ENCODE measurements at regions not wholly inside any gene's neighbourhood (a gene's known extent, or its start where the extent isn't known, plus 50 kb on each side); places are given as distances from the start of the nearest gene placed in this dataset.

- Histone ChIP-seq H3K27me3 (no peaks in the 10 kb centered on the region), H3K9me3 (no peaks in the 10 kb centered on the region), H3K4me3 (no peak overlapping the region), H3K27ac (no peak overlapping the region), H3K4me1 (no peaks in the 10 kb centered on the region), H3K36me3 (no peaks in the 10 kb centered on the region)
- DNase-seq, result no peak
- 48% methylated on average over 6 of the region's 6 CpGs for WGBS (ENCODE audit: insufficient coverage, low coverage, low lambda C conversion rate, missing lambda C conversion rate)
- ATAC-seq, result no peak
- intact Hi-C loops (cut with DNase I), result no loop called here
- no peak for TF ChIP-seq POLR2A (IDR thresholded peaks at IDR 0.05)
- no peak for TF ChIP-seq CTCF (IDR thresholded peaks at IDR 0.05)
These were observed 798.8 kb downstream of the OTOL1 start for GRCh38 chr3:162295323-162295983.

- H3K9me3 ChIP-seq, result no peaks in the 10 kb centered on the region
- 51% methylated on average over 4 of the region's 5 CpGs for WGBS (ENCODE audit: insufficient coverage, low coverage, low lambda C conversion rate, missing lambda C conversion rate)
- no peak for DNase-seq
- no peak overlapping the region for H3K4me3 ChIP-seq
- no peak for ATAC-seq
- no peaks in the 10 kb centered on the region for H3K36me3 ChIP-seq
- TF ChIP-seq POLR2A (IDR thresholded peaks at IDR 0.05) (no peak), CTCF (IDR thresholded peaks at IDR 0.05) (no peak)
- intact Hi-C loops (cut with DNase I), result no loop called here
- H3K27ac ChIP-seq, result no peak overlapping the region
- H3K4me1 ChIP-seq, result no peaks in the 10 kb centered on the region
- H3K27me3 ChIP-seq, result no peaks in the 10 kb centered on the region
These were observed 806.5 kb downstream of the OTOL1 start for GRCh38 chr3:162302983-162303624.

- no peaks in the 10 kb centered on the region for H3K27me3 ChIP-seq
- H3K9me3 ChIP-seq, result no peaks in the 10 kb centered on the region
- H3K27ac ChIP-seq, result no peak overlapping the region
- ATAC-seq, result no peak
- no peak overlapping the region for H3K4me3 ChIP-seq
- intact Hi-C loops (cut with DNase I), result no loop called here
- TF ChIP-seq POLR2A (IDR thresholded peaks at IDR 0.05) (no peak), CTCF (IDR thresholded peaks at IDR 0.05) (no peak)
- H3K4me1 ChIP-seq, result no peaks in the 10 kb centered on the region
- 86% methylated on average over 1 of the region's 2 CpGs for WGBS (ENCODE audit: insufficient coverage, low coverage, low lambda C conversion rate, missing lambda C conversion rate)
- H3K36me3 ChIP-seq, result no peaks in the 10 kb centered on the region
- no peak for DNase-seq
These were observed 820.4 kb downstream of the OTOL1 start for GRCh38 chr3:162317046-162317445.

GRCh38 chr3:162328649-162329048 lies 832.0 kb downstream of the OTOL1 start:
- intact Hi-C loops (cut with DNase I), result no loop called here
- TF ChIP-seq POLR2A (IDR thresholded peaks at IDR 0.05) (no peak), CTCF (IDR thresholded peaks at IDR 0.05) (no peak)
- no peak overlapping the region for H3K4me3 ChIP-seq
- 64% methylated on average over 1 of the region's 1 CpG for WGBS (ENCODE audit: insufficient coverage, low coverage, low lambda C conversion rate, missing lambda C conversion rate)
- ATAC-seq, result no peak
- H3K9me3 ChIP-seq, result no peaks in the 10 kb centered on the region
- no peak for DNase-seq
- no peaks in the 10 kb centered on the region for H3K27me3 ChIP-seq
- no peak overlapping the region for H3K27ac ChIP-seq
- no peaks in the 10 kb centered on the region for H3K4me1 ChIP-seq
- no peaks in the 10 kb centered on the region for H3K36me3 ChIP-seq
